Muscle of leg (tissue), 3 donors: ENCODE measurements at regions not wholly inside any gene's neighbourhood (a gene's known extent, or its start where the extent isn't known, plus 50 kb on each side); places are given as distances from the start of the nearest gene placed in this dataset.
A peak's percentile ranks its signal among the peaks of the same experiment; 100 is the strongest.

Experiments
- DNase-seq: peaks from one replicate; pipeline ENCODE4 v3.0.0; 2013
- H3K27ac ChIP-seq: one replicate; pipeline ENCODE4 v1.5.1; 2013; ENCODE audit warnings: mild to moderate bottlenecking, low read length, control low read depth
- H3K27me3 ChIP-seq: one replicate; pipeline ENCODE4 v1.6.1; 2013; ENCODE audit warnings: low read length; ENCODE audit not compliant: control insufficient read depth, insufficient read depth
- H3K36me3 ChIP-seq: one replicate; pipeline ENCODE4 v1.6.1; 2013; ENCODE audit warnings: low read length; ENCODE audit not compliant: control insufficient read depth, insufficient read depth
- H3K4me1 ChIP-seq: one replicate; pipeline ENCODE4 v1.6.1; 2013; ENCODE audit warnings: low read length; ENCODE audit not compliant: control insufficient read depth, insufficient read depth
- H3K4me3 ChIP-seq: one replicate; pipeline ENCODE4 v1.5.1; 2013; ENCODE audit warnings: low read length, control low read depth
- H3K9me3 ChIP-seq: replicated peaks from 2 replicates; pipeline ENCODE4 v1.6.1; 2013; ENCODE audit warnings: low read depth, low read length; ENCODE audit not compliant: control insufficient read depth
- WGBS: methylation state at CpG from one replicate; pipeline ENCODE4 v1.1.5; 2013; ENCODE audit warnings: missing lambda C conversion rate; ENCODE audit not compliant: insufficient coverage; 5-methylcytosine and 5-hydroxymethylcytosine counted together

DNA sequence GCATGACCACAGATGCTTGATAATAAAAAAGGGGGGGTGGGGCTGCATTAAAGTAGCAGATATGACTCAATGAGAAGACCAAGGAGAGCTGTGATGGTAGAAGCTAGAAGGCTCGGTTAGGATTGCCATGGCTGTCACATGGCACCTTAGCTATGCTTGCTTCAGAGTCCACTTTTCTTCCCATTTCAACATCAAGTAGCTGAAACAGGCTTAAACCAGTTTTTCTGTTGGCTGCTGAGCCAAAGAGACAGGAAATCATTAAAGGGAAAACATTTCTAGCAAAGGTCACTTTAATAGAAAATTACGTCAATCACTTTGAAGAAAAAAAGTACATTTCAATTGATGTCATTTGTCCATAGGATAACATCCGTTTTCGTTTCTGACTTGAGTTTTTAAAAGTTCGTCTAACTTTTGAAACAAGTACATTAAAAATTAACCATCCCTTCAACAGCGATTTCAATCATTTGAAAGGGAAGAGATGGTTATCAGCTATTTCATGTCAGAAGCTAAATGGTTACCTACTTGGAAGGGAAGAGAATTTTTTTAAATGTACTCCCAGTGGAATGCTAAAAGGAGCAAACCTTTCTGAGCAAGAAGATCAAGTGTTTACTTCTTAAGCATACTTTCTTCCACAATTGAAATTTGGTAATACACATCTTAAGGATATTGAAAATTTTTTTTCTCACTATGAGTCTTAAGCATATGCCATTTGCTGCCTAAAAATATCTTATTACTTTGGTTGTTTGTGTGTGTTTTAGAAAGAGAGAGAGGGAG, 488.1 kb upstream of the PRMT6 start:
- WGBS: no CpG with 5 or more reads among the region's 6 CpGs
- no peaks in the 10 kb centered on the region for H3K27me3 ChIP-seq
- H3K4me1 ChIP-seq: no peaks in the 10 kb centered on the region
- no peak overlapping the region for H3K27ac ChIP-seq
- peak; percentile 18 for DNase-seq
- no peaks in the 10 kb centered on the region for H3K9me3 ChIP-seq
- no peaks in the 10 kb centered on the region for H3K36me3 ChIP-seq
- H3K4me3 ChIP-seq: no peak overlapping the region

DNA sequence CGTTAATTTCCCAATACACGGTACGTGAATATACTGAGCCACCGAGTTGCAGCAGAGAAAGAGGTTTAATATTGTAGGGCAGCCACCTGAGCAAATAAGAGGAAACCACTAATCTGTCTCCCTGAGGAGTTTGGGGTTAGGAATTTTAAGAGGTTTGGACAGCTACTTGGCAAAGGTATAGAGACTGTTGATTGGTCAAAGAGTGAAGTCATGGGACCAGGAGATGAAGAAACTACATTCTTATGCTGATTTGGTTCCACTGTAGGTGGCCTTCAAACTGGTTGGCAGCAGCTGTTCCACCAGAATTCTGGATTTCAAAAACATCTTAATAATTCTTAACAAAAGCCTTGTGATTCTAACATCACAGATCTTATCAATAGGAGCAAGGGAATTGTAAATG, 485.4 kb upstream of the PRMT6 start:
- no peaks in the 10 kb centered on the region for H3K27me3 ChIP-seq
- WGBS: 60% methylated on average over 1 of the region's 4 CpGs
- H3K4me1 ChIP-seq: no peaks in the 10 kb centered on the region
- H3K9me3 ChIP-seq: no peaks in the 10 kb centered on the region
- no peak overlapping the region for H3K27ac ChIP-seq
- no peak for DNase-seq
- no peak overlapping the region for H3K4me3 ChIP-seq
- no peaks in the 10 kb centered on the region for H3K36me3 ChIP-seq

DNA sequence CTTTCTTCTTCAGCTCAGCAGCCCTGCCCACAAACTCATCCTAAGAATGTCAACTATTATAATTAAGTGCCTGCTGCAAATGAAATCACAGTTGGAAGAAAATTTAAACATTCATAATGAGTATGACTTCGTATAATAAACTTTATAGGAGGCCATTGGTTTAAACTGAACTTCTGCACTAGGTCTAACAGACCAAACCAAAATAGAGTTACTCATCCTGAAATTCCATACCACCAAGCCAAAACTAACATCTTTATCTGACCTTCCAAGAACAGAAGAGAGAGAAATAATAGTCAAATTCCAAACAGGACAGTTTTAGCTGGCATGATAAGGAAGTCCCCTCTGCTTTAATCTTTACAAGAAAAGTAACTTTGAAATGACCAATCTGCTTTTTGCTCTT, 472.4 kb upstream of the PRMT6 start:
- DNase-seq: no peak
- no peaks in the 10 kb centered on the region for H3K36me3 ChIP-seq
- WGBS: no CpG with 5 or more reads among the region's 1 CpG
- no peaks in the 10 kb centered on the region for H3K9me3 ChIP-seq
- H3K4me1 ChIP-seq: no peaks in the 10 kb centered on the region
- no peaks in the 10 kb centered on the region for H3K27me3 ChIP-seq
- no peak overlapping the region for H3K27ac ChIP-seq
- no peak overlapping the region for H3K4me3 ChIP-seq

DNA sequence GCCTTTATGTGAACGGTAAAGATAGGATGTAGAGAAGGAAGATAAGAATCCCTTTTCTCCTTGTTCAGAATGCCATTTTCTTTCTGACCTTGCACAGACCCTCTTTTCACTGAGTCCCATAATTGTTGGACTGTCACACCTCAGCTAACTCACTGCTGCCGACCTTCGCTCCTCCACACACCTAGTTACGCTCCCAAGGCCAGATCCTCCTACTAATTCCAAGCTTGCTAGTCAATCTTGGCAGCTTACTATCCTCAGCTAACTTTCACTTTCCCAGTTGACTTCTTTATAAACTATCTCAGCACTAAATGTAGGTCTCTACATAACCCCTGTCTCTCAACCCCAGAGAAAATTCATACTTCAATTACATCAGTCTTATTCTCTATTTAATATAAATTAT, 471.8 kb upstream of the PRMT6 start:
- Histone ChIP-seq H3K27ac (no peak overlapping the region), H3K27me3 (no peaks in the 10 kb centered on the region), H3K36me3 (no peaks in the 10 kb centered on the region), H3K9me3 (no peaks in the 10 kb centered on the region), H3K4me3 (no peak overlapping the region), H3K4me1 (no peaks in the 10 kb centered on the region)
- WGBS: 75% methylated on average over 3 of the region's 4 CpGs
- DNase-seq: no peak

DNA sequence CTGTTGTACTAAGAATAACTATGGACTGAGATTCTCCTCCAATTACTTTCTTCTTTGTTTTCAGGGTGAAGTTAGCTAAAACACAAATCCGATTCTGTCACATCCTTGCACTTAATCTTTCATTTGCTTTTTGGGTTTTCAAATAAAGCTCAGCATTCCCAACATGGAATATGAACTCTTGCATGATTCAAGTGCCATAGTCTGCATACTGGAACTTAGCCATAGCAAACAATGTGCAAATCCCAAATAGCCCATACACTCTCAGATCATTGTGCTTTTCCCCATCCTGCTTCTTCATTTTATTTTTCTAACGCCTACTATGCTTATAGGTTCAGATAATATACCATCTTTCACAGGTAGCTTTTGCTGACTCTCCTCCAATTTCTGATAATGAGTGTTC, 455.8 kb upstream of the PRMT6 start:
- H3K4me3 ChIP-seq: no peak overlapping the region
- WGBS: no CpG with 5 or more reads among the region's 2 CpGs

DNA sequence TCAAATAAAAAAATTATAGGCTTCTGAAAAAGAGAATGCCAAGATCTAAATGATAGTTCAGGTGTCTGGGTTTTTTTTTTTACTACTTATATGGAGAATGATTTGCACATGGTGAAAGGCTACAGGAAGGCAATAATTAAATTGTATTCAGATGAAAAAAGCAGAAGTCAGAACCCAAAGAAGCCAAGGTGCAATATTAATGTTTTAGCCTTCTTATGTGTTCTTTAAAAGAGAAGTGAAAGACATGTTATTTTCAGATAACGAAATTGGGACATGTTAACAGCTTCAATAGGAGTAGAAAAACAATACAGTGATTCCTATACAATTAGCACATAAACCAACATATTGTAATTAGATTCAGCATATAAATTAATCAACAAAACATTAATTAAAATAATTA, 452.9 kb upstream of the PRMT6 start:
- Histone ChIP-seq H3K4me1 (no peaks in the 10 kb centered on the region), H3K4me3 (no peak overlapping the region), H3K36me3 (no peaks in the 10 kb centered on the region), H3K9me3 (no peaks in the 10 kb centered on the region), H3K27ac (no peak overlapping the region), H3K27me3 (no peaks in the 10 kb centered on the region)
- no peak for DNase-seq
- no CpG with 5 or more reads among the region's 1 CpG for WGBS

More for the DNA sequence above, 455.8 kb upstream of the PRMT6 start:
- Histone ChIP-seq H3K27ac (no peak overlapping the region), H3K27me3 (no peaks in the 10 kb centered on the region), H3K36me3 (no peaks in the 10 kb centered on the region), H3K9me3 (no peaks in the 10 kb centered on the region), H3K4me1 (no peaks in the 10 kb centered on the region)
- DNase-seq: no peak

DNA sequence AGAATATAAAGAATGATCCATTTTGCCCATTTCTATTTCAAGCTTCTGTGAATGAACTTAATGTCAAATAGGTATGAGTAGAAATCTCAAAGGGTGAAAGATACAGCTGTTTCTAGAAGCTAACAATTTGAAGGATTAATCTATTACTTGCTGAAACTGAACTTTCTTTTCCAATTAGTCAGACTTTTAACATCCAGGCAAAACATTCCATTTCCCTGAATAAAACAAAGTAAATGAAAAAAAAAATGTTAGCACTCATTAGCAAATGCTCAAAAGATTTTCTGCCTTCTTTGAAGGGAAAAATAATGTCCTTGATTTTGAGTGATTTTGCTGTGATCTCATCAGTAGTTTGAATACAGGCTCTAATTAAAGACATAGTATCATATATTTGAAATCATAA, 447.6 kb upstream of the PRMT6 start:
- Histone ChIP-seq H3K9me3 (no peaks in the 10 kb centered on the region), H3K36me3 (no peaks in the 10 kb centered on the region), H3K27ac (no peak overlapping the region), H3K4me3 (no peak overlapping the region), H3K27me3 (no peaks in the 10 kb centered on the region), H3K4me1 (no peaks in the 10 kb centered on the region)
- DNase-seq: no peak

DNA sequence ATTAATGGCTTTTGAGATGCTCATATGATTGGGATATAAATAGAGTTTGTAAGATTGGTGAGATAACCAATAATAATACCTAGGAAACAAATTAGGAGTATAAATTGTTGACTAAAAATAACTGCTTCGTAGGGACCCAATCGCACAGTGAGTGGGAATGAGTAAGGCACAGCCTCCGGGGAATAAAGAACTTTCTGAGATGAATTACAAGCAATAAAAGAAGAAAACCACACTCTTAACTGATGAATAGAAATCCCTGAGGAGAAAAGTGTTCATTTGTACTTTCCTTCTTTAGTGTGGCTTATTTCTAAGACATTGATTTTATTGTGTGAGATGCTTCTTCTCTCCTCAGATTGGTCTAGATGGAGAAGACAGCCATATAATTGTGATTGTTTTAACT, 443.4 kb upstream of the PRMT6 start:
- no peak for DNase-seq
- Histone ChIP-seq H3K36me3 (no peaks in the 10 kb centered on the region), H3K4me3 (no peak overlapping the region), H3K27ac (no peak overlapping the region), H3K27me3 (no peaks in the 10 kb centered on the region), H3K4me1 (no peaks in the 10 kb centered on the region), H3K9me3 (no peaks in the 10 kb centered on the region)
- WGBS: no CpG with 5 or more reads among the region's 3 CpGs

DNA sequence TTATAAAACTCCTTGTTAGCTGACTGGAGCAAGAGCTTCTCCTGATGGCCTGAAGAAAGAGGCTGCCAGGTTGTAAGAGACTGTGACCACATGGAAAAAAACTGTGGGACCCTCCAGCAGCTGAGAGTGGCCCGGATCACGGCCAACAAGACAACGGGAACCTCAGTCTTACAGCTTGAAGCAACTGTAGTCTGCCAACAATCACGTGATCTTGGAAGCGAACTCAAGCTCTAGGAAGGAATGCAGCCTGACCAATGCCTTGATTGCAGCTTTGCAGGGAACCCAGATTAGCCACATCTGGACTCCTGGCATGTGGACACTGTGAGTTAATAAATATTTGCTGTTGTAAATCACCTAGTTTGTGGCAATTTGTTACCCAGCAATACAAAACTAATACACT, 442.6 kb upstream of the PRMT6 start:
- Histone ChIP-seq H3K9me3 (no peaks in the 10 kb centered on the region), H3K27ac (no peak overlapping the region), H3K27me3 (no peaks in the 10 kb centered on the region), H3K4me1 (no peaks in the 10 kb centered on the region), H3K4me3 (no peak overlapping the region), H3K36me3 (no peaks in the 10 kb centered on the region)
- DNase-seq: no peak
- 72% methylated on average over 5 of the region's 5 CpGs for WGBS

DNA sequence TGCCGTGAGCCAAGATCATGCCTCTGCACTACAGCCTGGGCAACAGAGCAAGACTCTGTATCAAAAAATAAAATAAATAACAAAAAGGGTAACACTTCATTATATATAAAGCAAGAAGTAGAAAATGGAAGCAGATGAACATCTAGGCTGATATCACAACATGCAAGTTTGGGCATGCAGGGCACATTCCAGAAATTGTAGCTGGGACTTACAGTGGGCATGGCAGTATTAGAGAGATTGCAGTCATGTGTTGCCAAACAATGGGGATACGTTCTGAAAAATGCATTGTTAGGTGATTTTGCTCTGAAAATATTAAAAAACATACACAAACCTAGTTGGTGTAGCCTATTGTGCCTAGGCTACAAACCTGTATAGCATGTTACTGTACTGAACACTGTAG, 441.0 kb upstream of the PRMT6 start:
- Histone ChIP-seq H3K27ac (no peak overlapping the region), H3K4me1 (no peaks in the 10 kb centered on the region), H3K4me3 (no peak overlapping the region), H3K9me3 (no peaks in the 10 kb centered on the region), H3K36me3 (no peaks in the 10 kb centered on the region), H3K27me3 (no peaks in the 10 kb centered on the region)
- WGBS: no CpG with 5 or more reads among the region's 2 CpGs
- no peak for DNase-seq
